NOMO-1 treated with DMSO at 0.1 percent for 48 hours (cell line): ENCODE measurements at regions not wholly inside any gene's neighbourhood (a gene's known extent, or its start where the extent isn't known, plus 50 kb on each side); places are given as distances from the start of the nearest gene placed in this dataset.

ENCODE experiments used
- DNase-seq: peaks from one replicate; lab custom pipeline; 2025; ENCODE audit not compliant: unreplicated experiment; lab: John Stamatoyannopoulos, UW

- DNase-seq = no peak
Observed at GRCh38 chr1:38269923-38270848, 223.6 kb upstream of the POU3F1 start.

- no peak for DNase-seq
Observed at GRCh38 chr1:38268226-38268625, 221.6 kb upstream of the POU3F1 start.

GRCh38 chr1:38267037-38268036 is 220.7 kb upstream of the POU3F1 start:
- DNase-seq = no peak

DNA sequence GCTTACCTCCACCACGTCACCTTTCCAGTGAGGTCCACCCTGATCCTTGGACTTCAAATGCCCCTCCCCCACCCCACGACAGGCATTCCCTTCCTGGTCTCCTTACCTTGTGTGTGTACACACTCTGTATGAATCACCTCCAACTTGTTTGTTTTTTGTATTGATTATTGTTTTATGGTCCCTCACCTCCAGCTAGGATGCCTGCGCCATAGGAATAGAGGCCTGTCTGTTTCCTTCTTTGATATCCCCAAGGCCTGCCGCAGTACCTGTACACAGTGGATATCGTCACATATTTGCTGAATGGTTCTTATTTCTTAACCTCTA is 219.6 kb upstream of the POU3F1 start:
- DNase-seq = no peak

- no peak for DNase-seq
Observed at GRCh38 chr1:38265293-38266196, 219.0 kb upstream of the POU3F1 start.

GRCh38 chr1:38263438-38263837 is 216.8 kb upstream of the POU3F1 start:
- DNase-seq = no peak

DNA sequence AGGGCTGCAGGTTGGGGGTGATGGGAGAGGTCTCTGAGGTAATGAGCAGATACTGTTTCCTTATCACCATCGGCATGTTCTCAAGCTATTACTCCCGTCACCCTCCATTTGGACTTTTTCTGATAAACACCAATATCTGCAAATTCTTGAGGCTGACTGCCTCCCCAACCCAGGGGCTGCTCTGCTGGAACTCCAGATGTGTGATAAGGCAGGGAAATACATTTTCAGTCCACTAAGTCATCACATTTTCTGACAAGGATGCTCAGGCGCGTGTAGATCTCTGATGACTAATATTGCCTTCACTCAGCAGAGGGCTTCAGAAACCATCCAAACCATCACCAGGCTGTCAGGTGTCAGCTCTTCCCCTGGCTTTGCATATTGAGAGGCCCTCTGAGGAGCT is 215.0 kb upstream of the POU3F1 start:
- no peak for DNase-seq

DNA sequence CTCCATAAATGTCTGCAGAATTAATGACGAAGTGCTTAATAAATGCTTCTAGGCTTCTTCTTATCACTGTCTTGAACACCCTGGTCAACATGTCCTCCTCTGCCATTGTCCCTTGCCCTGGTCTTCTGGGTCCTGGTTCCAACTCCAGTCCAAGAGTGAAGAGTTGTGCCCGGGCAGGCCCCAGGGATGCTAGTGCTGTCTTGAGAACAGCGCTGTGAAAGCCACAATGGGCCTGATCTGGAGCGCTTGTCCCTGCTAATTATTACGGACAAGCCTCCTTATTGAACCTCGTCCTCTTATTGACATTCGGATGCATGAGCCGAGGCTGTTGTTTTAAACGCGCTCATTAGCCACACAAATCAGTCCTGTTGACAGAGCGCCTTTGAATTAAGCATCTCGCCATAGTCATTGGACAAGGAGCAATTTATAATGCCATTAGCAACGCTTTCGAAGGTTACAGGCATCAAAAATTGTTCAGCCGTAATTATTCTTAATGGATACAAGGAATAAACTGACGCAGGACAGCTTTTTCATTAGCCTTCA is 211.6 kb upstream of the POU3F1 start:
- DNase-seq = no peak

GRCh38 chr1:38257374-38257773 is 210.8 kb upstream of the POU3F1 start:
- DNase-seq = no peak

GRCh38 chr1:38256072-38256471 is 209.5 kb upstream of the POU3F1 start:
- DNase-seq = no peak

DNA sequence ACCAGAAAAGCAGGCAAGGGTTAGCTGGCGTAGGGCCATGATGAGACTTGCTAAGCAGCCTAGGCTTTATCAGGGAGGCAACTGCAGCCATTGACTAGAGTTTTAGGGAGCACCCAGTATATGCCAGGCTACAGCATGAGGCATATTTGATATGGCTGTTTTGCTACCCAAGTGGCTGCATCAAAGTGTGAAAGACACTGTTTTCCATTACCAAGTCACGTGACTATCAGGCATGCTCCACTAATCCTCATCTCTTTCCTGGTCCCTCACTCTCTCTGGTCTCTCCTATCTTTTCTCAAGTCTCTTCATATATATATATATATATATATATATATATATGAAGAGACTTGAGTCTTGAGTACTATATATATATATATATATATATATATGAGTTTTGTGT is 206.7 kb upstream of the POU3F1 start:
- DNase-seq = no peak

DNA sequence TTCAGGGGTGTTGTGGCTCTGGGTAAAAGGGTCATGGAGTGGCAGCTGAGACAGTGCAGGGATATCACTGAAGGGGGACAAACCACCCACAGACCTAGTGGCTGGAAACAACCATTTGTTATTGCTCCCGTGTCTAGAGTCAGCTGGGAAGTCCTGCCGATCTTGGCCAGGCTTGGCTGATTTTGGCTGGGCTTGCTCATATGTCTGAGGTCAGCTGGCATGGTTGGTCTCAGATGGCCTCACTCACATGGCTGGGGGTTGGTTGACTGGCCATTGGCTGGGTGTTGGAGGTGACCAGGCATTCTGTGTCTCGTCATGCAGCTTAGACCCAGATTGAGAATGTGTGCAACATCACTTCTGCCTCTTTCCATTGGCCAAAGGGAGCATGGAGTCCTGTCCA is 203.8 kb upstream of the POU3F1 start:
- no peak for DNase-seq

DNA sequence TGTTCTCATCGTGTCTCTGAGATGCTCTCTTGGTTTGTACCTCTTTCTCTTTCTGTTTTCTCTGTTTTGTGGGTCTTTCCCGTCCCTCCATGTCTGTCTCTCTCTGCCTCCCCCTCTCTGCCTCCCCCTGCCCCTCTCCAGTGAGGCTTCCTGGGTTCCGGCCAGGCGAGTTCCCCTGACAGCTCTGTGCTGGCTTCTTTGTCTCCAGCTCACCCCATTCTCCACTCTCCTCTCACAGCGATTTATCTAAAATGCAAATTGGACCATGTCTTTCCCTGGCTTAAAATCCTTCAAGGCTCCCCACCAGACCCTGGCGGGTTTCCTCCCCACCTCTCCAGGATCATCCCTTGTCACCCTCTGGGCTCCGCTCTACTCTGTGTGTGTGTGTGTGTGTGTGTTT is 202.4 kb upstream of the POU3F1 start:
- DNase-seq = no peak

DNA sequence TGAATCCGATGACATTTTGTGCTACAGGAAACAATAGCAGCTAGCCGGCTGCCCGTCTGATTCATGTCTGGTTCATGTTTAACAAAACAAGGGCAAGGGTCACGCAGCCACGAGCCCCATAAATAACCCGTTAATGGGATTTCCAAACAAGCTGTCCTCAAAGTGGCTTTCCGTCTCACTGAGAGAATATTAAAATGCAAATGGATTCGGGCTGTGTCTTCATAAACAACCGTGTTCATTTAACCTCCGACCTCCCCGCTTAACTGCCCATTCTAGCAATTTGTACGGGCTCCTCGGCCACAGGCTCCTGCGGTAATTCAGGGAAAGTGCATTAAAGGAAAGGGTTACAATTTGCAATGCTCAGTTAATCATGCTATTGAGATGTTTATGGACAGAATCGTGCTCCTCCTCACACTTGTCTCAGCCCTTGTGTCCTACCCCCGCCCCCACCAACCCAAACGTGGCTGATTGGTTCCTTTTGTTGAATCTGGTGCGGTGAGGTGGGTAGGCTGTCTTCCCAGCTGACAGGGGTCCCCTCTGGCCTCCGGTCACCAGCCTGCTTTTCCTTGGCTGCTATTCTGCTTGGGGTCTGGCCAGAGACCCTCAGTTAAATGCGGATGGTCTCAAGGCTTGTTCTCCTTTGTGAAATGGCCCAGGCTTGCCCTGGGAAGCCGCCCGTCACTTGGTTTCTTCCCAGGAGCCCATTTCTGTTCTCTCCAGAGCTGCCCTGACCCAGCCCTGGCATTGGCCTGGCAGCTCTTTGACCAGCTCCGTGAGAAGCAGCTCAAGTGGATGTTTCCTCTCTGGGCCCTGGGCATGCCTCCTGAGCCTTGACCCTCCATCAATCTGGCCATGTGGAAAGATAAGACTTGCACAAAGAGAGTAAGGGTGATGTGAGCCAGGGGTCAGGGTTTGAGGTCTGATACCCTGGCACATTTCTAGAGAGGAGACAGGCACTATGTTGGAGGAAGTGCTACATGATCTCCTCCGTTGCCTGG is 200.7 kb upstream of the POU3F1 start:
- peak; percentile 22 for DNase-seq

DNA sequence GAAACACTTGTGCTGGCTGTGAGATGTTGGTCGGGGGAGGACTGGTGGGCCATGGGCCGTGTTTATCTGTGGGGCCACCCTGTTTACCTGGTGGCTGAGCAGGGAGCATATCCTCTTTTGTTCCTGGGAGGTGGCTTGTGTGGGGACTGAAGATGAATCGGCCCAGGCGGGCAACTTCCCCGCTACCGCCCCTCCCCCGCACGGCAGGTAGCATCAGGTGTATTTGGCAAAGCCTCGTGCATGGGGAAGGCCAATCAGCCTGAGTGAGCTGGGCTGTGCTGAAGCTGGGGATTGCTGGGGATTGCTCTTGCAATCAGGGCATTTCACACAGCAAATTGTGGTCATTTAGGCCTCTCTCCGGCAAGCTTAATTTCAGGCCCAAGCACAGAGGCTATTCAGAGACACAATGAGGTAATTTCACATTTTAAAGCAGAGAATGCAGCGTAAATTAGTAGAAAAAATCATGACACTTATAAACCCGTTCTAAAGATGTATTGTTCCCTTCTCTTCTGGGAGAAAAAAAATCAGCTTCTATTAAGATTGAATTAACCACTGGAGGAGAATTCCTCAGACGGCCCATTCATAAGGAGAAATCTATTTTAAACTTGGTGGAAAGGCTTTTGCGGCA is 197.7 kb upstream of the POU3F1 start:
- no peak for DNase-seq

DNA sequence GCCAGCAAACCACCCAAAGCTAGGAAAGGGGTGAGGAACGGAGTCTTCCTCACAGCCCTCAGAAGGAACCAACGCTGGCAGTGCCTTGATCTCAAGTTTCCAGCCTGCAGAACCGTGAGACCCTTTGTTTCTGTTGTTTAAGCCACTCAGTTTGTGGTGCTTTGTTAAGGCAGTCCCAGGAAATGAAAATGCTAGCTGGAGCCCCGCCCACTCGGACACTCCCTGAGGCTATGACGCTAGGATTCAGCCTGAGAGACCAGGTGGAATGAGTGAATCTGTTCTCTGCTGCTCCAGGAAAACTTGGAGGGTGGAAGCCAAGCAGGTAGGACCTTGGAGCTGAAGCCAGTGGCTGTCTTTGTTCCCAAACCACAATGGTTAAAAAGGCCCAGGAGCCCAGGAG is 196.5 kb upstream of the POU3F1 start:
- no peak for DNase-seq

- DNase-seq = no peak
Observed at GRCh38 chr1:38242506-38242905, 195.9 kb upstream of the POU3F1 start.

DNA sequence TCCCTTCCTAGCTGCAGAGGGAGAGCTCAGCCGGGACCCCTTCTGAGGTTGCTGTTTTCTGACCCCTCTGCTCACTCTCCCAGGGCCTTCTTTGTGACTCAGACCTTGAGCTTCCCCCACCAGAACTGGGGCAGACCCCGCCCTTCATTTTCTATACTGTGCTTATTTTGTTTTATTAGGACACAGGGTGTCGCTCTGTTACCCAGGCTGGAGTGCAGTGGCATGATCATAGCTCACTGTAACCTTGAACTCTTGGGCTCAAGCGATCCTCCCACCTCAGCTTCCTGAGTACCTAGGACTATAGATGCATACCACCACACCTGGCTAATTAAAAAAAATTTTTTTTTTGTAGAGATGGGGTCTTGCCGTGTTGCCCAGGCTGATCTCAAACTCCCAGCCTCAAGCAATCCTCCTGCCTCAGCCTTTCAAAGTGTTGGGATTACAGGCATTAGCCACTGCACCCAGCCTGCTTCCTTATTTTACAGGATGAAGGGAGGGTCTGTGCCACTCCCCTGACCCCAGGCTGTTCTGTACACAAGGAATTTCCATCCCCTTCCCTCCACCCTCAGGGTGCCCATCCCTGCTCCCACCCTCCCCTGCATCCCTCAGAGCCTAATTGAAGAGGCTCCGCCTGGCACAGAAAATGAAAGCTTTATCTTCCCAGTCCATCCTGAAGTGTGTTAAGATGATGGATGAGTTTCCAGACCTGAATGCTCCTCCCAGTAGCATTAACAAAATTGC is 195.2 kb upstream of the POU3F1 start:
- no peak for DNase-seq
